Uterus (tissue), 2 donors: ENCODE measurements at regions not wholly inside any gene's neighbourhood (a gene's known extent, or its start where the extent isn't known, plus 50 kb on each side); places are given as distances from the start of the nearest gene placed in this dataset.

Experiments used
- CTCF ChIP-seq, 4 experiments: fragments of 200-600 bp in 2 of 4; fragments of 450-650 bp in 2 of 4; sonication (generic) in 2 of 4; IDR thresholded peaks; one replicate each; pipeline ENCODE4 v1.5.1; 2016 to 2019; ENCODE audit warnings: antibody characterized with exemption in 4 of 4, mild to moderate bottlenecking in 2 of 4, moderate library complexity in 1 of 4
- POLR2A ChIP-seq, 2 donors: fragments of 450-650 bp; IDR thresholded peaks; one replicate each; pipeline ENCODE4 v1.6.1; 2016; ENCODE audit warnings: antibody characterized with exemption in 2 of 2, mild to moderate bottlenecking in 1 of 2, moderate library complexity in 1 of 2

- no peak for TF ChIP-seq POLR2A (IDR thresholded peaks at IDR 0.05)
- TF ChIP-seq CTCF (IDR thresholded peaks at IDR 0.05) = no peak
Measured at GRCh38 chr12:124656947-124657434, 89.6 kb upstream of the NCOR2 start.
